ENCODE measurements at regions not wholly inside any gene's neighbourhood (a gene's known extent, or its start where the extent isn't known, plus 50 kb on each side); places are given as distances from the start of the nearest gene placed in this dataset.
A peak's percentile ranks its signal among the peaks of the same experiment; 100 is the strongest.

DNA sequence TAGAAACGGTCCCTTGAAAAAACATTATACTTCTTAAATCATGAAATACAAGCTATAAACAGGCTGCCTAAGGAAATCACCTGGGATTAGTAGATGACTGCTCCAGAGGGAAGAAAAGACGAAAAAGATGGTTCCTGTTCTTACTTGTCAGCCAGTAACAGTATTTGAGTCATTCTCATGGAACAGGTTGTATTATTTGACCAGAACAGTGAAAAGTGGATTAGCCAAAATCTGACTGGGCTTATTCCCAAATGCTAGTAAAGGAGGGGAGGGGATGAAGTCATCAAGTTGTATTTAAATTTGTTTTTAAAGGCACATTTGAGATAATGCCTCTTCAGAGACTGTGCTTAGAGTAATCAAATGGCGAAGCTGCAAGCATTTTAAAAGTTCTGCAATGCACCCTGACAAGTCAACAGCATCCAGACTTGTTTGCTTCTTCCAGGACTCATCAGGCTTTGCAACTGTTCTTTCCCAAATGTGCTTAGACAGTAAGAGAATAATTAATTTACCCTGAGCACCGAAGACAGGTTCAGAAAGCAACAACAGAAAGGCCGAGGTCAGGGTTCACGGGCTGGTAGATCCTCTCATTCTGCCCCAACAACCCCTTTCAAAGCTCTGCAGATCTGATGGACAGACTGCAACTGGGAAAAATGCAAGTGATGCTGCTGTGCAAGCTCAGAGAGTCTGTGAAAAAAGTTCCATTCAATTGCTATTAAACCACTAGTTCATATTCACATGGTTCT lies 800.6 kb downstream of the KCTD16 start:
- DNase-seq (ENCODE audit: insufficient read length, low spot score) (no peak), FAIRE-seq (no peak)
- TF ChIP-seq, protein P1, sequence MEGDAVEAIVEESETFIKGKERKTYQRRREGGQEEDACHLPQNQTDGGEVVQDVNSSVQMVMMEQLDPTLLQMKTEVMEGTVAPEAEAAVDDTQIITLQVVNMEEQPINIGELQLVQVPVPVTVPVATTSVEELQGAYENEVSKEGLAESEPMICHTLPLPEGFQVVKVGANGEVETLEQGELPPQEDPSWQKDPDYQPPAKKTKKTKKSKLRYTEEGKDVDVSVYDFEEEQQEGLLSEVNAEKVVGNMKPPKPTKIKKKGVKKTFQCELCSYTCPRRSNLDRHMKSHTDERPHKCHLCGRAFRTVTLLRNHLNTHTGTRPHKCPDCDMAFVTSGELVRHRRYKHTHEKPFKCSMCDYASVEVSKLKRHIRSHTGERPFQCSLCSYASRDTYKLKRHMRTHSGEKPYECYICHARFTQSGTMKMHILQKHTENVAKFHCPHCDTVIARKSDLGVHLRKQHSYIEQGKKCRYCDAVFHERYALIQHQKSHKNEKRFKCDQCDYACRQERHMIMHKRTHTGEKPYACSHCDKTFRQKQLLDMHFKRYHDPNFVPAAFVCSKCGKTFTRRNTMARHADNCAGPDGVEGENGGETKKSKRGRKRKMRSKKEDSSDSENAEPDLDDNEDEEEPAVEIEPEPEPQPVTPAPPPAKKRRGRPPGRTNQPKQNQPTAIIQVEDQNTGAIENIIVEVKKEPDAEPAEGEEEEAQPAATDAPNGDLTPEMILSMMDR (IDR thresholded peaks at IDR 0.05; ENCODE audit: insufficient read depth, missing control alignments) = no peak

DNA sequence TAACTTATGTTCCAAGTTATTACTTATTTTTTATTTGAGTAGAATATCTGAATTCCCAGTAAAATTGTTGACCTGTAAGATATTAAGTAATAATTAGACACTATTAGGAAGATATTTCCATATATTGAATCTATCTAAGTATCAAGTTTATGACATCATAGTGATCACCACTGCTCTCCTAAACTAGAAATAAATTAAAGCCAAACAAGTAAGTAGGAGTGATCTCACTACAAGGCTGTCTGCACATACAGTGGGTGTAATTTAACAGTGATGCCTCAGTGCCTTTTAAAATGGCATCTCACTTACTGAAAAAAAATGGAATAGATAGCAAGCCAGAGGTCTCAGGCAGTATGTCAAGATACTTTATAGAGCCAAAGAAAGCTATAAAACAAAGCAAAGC lies 789.6 kb downstream of the KCTD16 start:
- TF ChIP-seq, protein P1 (IDR thresholded peaks at IDR 0.05; ENCODE audit: insufficient read depth, missing control alignments) = no peak
- DNase-seq (ENCODE audit: insufficient read length, low spot score) (no peak), FAIRE-seq (no peak)

DNA sequence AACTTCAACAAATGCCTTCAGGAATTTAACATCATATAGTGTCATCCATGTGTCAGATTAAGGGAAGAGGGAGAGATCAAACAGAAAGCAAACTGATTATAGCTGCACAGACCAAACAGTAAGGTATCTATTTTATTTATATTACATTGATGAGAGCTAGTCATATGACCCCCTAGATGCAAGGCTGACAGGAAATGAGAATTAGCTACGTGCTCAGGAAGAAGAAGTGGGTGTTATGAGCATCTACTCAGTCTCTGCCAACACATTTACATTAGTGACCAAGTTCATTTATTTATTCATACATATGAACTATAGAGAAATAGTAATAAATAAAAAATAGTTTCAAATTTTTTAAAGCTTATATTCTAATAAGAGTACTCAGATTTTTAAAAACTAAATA lies 787.3 kb downstream of the KCTD16 start:
- TF ChIP-seq, protein P1 (IDR thresholded peaks at IDR 0.05; ENCODE audit: insufficient read depth, missing control alignments) = no peak
- no peak for DNase-seq (ENCODE audit: insufficient read length, low spot score)
- no peak for FAIRE-seq

DNA sequence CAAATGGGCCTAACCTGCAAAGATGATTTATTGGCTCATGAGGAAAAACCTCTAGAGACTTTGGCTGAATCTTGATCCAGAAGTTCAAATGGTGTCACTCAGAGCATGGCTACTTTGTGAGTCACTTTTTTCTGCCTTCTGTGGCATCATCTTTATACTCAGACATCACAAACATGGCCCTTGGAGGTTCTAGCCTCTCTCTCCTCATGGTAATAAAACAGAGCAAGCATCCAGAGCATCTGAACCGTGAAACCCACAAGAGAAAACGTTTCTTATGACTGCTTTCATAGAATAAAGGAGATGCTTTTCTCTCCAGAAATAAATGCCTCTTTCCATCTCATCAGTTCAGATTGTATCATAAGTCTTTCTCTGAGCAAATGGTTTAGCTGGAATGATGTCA lies 780.3 kb downstream of the KCTD16 start:
- FAIRE-seq = no peak

DNA sequence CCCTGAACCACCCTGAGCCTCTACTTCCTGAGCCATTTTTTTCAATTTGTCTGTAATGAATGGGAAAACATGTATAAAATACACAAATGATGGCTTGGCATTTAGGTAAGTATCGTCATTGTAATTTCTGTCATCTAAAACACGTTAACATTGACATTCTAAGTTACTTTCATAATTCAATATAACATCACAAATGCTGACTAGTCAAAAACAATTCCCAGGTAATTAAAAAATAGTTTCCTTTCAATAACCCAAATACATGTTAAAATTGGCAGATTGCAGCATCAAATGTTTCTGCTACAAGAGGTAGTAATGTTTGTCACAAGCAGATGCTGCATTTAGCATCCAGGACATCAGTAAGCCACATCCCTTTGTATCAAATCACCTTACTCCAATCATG lies 776.4 kb downstream of the KCTD16 start:
- FAIRE-seq = peak; percentile 25
- no peak for DNase-seq (ENCODE audit: insufficient read length, low spot score)
- TF ChIP-seq, protein P1 (IDR thresholded peaks at IDR 0.05; ENCODE audit: insufficient read depth, missing control alignments) = no peak

More for the DNA sequence above, 780.3 kb downstream of the KCTD16 start:
- TF ChIP-seq, protein P1 (IDR thresholded peaks at IDR 0.05; ENCODE audit: insufficient read depth, missing control alignments) = no peak
- no peak for DNase-seq (ENCODE audit: insufficient read length, low spot score)

DNA sequence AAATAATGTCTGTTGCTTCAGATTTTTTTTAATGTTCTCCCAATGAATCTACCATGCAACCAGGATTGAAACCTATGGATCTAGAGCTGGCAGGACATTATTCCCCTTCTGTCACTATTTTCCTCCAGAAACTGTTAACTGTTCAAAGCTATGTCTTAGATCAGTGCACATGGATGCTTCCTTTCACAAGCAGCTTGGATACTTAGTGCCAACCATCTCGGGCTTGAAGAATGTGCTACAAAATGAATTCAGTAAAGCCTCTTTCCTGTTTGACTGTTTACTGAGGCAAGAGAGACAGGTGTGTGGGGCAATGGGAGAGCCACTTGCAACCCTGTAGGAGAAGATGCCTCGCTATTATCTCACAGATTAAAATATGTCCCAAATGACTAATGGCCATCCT lies 774.8 kb downstream of the KCTD16 start:
- no peak for FAIRE-seq
- no peak for DNase-seq (ENCODE audit: insufficient read length, low spot score)
- TF ChIP-seq, protein P1 (IDR thresholded peaks at IDR 0.05; ENCODE audit: insufficient read depth, missing control alignments) = no peak

DNA sequence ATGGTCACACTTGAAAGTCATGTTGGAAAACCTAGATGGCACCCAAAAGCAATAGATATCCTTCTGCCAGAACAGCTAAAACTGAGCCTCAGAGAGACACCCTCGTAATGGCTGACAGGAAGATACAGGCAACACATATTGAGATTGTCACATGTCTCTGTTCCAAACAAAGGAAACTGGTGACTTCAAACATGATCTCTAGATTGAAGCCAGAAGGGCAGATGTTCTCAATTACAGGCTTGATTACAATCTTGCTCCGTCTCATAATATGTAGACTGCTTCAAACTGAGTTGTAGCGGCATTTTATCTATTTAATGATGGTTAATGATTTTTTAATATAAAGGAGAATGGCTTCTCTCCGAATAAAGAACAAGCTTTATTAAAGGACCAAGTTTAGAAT lies 774.3 kb downstream of the KCTD16 start:
- TF ChIP-seq, protein P1 (IDR thresholded peaks at IDR 0.05; ENCODE audit: insufficient read depth, missing control alignments) = no peak
- DNase-seq (ENCODE audit: insufficient read length, low spot score) (no peak), FAIRE-seq (no peak)
